Thyroid gland (tissue), 4 donors: ENCODE measurements at regions not wholly inside any gene's neighbourhood (a gene's known extent, or its start where the extent isn't known, plus 50 kb on each side); places are given as distances from the start of the nearest gene placed in this dataset.

ENCODE experiments used
- CTCF ChIP-seq, 6 experiments: fragments of 200-600 bp in 3 of 6; fragments of 450-650 bp in 3 of 6; sonication (generic) in 3 of 6; IDR thresholded peaks; one replicate each; pipeline ENCODE4 v1.5.1; 2016 to 2019; ENCODE audit warnings: antibody characterized with exemption in 6 of 6, mild to moderate bottlenecking in 2 of 6, inconsistent platforms in 1 of 6, moderate library complexity in 1 of 6
- POLR2A ChIP-seq, 2 donors: fragments of 450-650 bp; IDR thresholded peaks; one replicate each; pipeline ENCODE4 v1.6.1; 2017; ENCODE audit warnings: antibody characterized with exemption in 2 of 2, mild to moderate bottlenecking in 2 of 2, moderate library complexity in 1 of 2

- no peak for TF ChIP-seq CTCF (IDR thresholded peaks at IDR 0.05)
- TF ChIP-seq POLR2A (IDR thresholded peaks at IDR 0.05), result no peak
These were observed 323.0 kb upstream of the USP25 start for GRCh38 chr21:15406791-15407190.
